ENCODE measurements at regions not wholly inside any gene's neighbourhood (a gene's known extent, or its start where the extent isn't known, plus 50 kb on each side); places are given as distances from the start of the nearest gene placed in this dataset.

- DNase-seq, result no peak
Measured at GRCh38 chr13:73782450-73783449, 351.5 kb downstream of the KLF12 start.

GRCh38 chr13:73781384-73781783 lies 352.8 kb downstream of the KLF12 start:
- DNase-seq, result no peak

DNA sequence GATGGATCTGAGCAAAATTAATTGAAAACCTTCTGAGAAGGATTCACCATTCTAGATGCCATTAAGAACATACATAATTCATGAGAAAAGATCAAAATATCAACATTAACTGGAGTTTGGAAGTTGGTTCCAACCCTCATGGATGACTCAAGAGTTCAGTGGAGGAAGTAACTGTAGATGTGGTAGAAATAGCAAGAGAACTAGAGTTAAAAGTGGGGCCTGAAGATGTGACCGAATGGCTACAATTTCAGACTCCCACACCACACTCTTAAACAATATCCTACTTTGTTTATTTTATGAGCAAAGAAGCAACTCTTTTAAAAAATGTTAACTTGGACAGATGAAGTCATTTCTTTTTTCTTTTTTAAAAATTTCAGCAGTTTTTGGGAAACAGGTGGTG lies 354.3 kb downstream of the KLF12 start:
- no peak for DNase-seq

DNA sequence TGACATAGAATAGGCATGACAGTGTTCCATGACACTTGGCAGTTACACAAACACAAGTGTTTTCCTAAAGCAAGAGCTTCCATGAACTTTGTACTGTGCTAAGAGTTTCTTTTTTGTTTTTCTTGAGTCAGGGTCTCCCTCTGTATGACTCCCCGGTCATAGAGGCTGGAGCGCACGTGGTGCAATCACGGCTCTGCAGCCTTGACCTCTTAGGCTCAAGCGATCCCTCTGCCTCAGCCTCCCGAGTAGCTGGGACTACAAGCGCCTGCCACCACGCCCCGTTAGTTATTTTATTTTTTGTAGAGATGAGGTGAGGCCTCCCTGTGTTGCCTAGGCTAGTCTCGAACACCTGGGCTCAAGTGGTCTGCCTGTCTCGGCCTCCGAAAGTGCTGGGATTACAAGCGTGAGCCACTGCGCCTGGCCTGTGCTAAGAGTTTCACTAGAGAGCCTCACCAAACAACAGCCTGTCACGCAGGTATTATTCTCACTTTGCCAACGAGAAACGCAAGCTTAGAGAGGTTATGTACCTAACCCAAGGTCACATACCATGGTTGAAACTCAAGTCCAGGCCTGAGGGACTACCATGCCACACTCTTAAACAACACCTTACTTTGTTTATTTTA lies 355.9 kb downstream of the KLF12 start:
- DNase-seq, result no peak

GRCh38 chr13:73777134-73777533 lies 357.1 kb downstream of the KLF12 start:
- no peak for DNase-seq

- DNase-seq, result no peak
Measured at GRCh38 chr13:73776151-73776785, 357.9 kb downstream of the KLF12 start.

DNA sequence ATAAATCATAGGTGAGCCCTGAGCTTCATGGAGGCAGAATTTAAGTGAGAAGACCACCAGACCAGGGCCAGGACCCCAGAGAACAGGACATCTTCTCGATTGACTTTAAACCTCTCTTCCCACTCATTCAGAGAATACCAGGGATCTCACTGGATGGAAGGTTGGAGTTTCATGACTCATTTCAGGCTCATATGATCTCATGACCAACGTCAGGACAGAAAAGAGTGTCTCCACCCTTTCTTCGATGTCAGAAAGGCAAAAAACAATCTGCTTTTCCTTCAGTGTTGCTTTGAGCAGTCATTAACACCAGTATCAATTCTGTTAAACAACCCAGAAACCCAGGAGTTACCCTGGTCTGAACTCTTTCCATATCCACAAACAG lies 361.0 kb downstream of the KLF12 start:
- no peak for DNase-seq

- DNase-seq, result no peak
Measured at GRCh38 chr13:73772449-73773167, 361.6 kb downstream of the KLF12 start.

- DNase-seq, result peak; percentile 18 to 38
Measured at GRCh38 chr13:73767747-73768315, 366.4 kb downstream of the KLF12 start.

- no peak for DNase-seq
Measured at GRCh38 chr13:73767191-73767741, 366.9 kb downstream of the KLF12 start.

DNA sequence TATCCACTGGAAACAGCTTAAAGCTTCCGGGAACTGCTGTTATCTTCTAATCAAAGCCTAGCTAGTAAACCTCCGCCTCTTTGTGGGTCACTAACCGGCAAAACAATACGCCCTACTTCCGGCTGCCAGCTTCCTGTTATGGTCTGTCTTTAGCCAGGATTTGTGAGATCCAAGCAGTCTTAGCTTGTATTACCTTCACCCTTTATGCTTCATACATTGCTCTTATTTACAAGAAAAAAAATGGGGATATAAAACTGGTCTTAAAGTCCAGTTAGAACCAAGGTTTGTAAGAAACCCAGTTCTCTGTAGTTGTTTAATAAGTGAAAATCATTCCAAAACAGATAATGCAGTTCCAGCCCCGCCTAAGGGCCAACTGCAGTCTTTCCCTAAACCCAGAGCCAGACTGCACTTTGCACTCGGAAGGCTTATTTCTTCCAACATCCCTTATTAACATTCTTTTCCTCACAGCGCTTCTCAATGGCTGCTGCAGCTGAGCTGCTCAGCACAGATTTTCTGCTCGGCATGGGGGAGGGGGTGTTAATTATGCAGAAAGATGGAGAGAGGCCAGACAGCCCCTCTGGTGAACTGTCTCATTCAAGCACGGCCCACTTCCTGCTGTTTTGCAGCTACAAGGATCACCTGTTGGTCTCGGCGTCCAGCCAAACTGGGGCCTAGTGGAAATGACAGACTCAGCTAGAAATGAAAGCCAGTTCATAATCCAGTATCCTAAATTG lies 368.4 kb downstream of the KLF12 start:
- DNase-seq, result peak; percentile 59 to 70

- DNase-seq, result no peak
Measured at GRCh38 chr13:73759434-73759833, 374.8 kb downstream of the KLF12 start.

GRCh38 chr13:73757481-73758233 lies 376.5 kb downstream of the KLF12 start:
- no peak for DNase-seq

- peak; percentile 11 to 48 for DNase-seq
Measured at GRCh38 chr13:73754727-73755292, 379.4 kb downstream of the KLF12 start.

DNA sequence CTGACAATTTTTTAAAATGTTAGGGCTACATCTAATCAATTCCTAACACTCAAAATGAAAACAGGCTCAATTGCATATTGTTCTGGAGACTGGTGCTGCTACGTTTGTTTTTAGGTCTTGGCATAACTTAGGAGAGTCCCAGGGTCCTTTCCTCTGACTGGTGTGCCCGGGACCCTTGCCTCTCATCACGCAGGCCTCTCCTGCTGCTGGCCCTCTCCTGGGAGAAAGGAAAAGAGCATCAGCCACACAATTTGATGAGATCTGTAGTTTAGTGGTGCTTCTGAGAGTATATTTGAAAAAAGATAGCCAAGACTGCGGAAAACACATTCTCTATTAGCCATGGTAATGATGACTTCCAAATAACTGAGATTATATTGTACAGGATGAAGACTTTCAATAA lies 380.0 kb downstream of the KLF12 start:
- DNase-seq, result no peak

DNA sequence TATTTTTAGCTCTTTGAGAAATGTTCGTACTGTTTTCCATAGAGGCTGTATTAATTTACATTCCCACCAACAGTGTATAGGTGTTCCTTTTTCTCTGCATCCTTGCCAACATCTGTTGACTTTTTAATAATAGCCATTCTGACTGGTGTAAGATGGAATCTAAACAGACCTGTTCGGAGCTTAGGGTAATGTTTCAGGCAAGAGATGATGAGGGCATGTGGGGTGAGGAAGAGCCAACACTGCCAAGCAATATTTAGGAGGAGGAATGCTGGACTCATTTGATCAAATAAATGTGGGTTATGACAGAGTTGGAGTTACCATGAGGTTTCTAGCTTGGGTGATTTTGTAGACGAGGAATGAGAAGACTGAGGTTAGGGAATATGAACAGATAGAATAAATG lies 382.9 kb downstream of the KLF12 start:
- no peak for DNase-seq

GRCh38 chr13:73748404-73748803 lies 385.8 kb downstream of the KLF12 start:
- no peak for DNase-seq

DNA sequence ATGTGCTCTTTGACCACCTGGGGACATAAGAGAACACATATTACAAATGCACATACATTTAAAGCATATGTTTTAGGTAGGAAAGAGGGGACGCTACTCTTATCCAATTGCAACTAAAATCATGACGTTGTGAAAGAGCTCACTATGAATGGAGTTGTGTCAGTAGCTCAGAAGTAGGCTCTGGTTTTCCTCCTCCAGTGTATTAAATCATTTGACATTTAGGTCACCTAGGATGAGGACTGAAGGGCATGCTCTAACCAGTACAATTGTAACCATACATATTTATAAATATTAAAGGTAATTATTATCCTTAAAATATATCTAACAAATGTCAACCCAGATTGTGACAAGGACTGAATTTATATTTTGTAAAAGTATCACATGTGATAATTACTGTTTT lies 389.0 kb downstream of the KLF12 start:
- DNase-seq, result no peak

- no peak for DNase-seq
Measured at GRCh38 chr13:73742982-73743381, 391.2 kb downstream of the KLF12 start.

- DNase-seq, result no peak
Measured at GRCh38 chr13:73741742-73742141, 392.5 kb downstream of the KLF12 start.

GRCh38 chr13:73741111-73741510 lies 393.1 kb downstream of the KLF12 start:
- DNase-seq, result no peak
